ENCODE measurements at regions not wholly inside any gene's neighbourhood (a gene's known extent, or its start where the extent isn't known, plus 50 kb on each side); places are given as distances from the start of the nearest gene placed in this dataset.
A peak's percentile ranks its signal among the peaks of the same experiment; 100 is the strongest.

GRCh38 chr14:85315733-85316290 is 214.1 kb upstream of the FLRT2 start:
- ATAC-seq, result no peak
- H3K27ac Mint-ChIP-seq, result peak overlapping the region; percentile 39; the same call in 1 of the 2 replicates
- H3K9me2 ChIP-seq (ENCODE audit: insufficient read depth), result no peaks in the 10 kb centered on the region
- H3K4me2 ChIP-seq, result peak overlapping the region; percentile 16; the same call in 1 of the 2 replicates
- no peaks in the 10 kb centered on the region for H3K79me2 ChIP-seq (replicated peaks; ENCODE audit: insufficient read depth)
- no peak overlapping the region for H3K4me3 ChIP-seq
- no peaks in the 10 kb centered on the region for H3K27me3 ChIP-seq (ENCODE audit: insufficient read depth)
- no peak overlapping the region for H3K4me3 Mint-ChIP-seq
- H3K27ac ChIP-seq (ENCODE audit: low read depth), result no peak overlapping the region; the same call in 1 of the 2 replicates
- DNase-seq (ENCODE audit: low spot score), result peak; percentile 23
- H3K9me3 Mint-ChIP-seq, result no peaks in the 10 kb centered on the region
- H3K4me1 Mint-ChIP-seq, result peaks cover 26% of the 10 kb centered on the region
- H3F3A ChIP-seq (replicated peaks; ENCODE audit: low read depth), result no peaks in the 10 kb centered on the region
- H2AFZ ChIP-seq, result no peak overlapping the region
- no peaks in the 10 kb centered on the region for H4K20me1 ChIP-seq (replicated peaks; ENCODE audit: insufficient read depth)
- no peaks in the 10 kb centered on the region for H3K36me3 Mint-ChIP-seq (ENCODE audit: low read depth)
- H3K27me3 Mint-ChIP-seq (ENCODE audit: insufficient read depth, low read depth, poor library complexity), result no peaks in the 10 kb centered on the region
- peaks cover 14% of the 10 kb centered on the region; the same call in 1 of the 2 replicates for H3K4me1 ChIP-seq (ENCODE audit: insufficient read depth)
- no peak for TF ChIP-seq CREB1 (CRISPR knock-in tag; IDR thresholded peaks at IDR 0.05; ENCODE audit: low read depth)
- no peak for TF ChIP-seq REST (IDR thresholded peaks at IDR 0.05; ENCODE audit: unreplicated experiment)
- no peak for TF ChIP-seq ZNF331 (CRISPR knock-in tag; IDR thresholded peaks at IDR 0.05; ENCODE audit: low read depth)
- TF ChIP-seq STAT1 (IDR thresholded peaks at IDR 0.05; ENCODE audit: unreplicated experiment), result no peak
- no peak for TF ChIP-seq ZNF114 (CRISPR knock-in tag; IDR thresholded peaks at IDR 0.05)
- TF ChIP-seq EZH2 (IDR thresholded peaks at IDR 0.05; ENCODE audit: low read depth, unreplicated experiment), result no peak
- no peak for TF ChIP-seq ETS1 (IDR thresholded peaks at IDR 0.05)
- TF ChIP-seq POLR2AphosphoS5 (IDR thresholded peaks at IDR 0.05; ENCODE audit: low read depth), result no peak
- no peak for TF ChIP-seq NANOG (IDR thresholded peaks at IDR 0.05; ENCODE audit: borderline replicate concordance)
- H3K36me3 ChIP-seq (ENCODE audit: insufficient read depth), result no peaks in the 10 kb centered on the region

- Histone ChIP-seq H3K36me3 (ENCODE audit: insufficient read depth) (no peaks in the 10 kb centered on the region), H3K4me2 (no peak overlapping the region), H2AFZ (no peak overlapping the region), H3K9me2 (ENCODE audit: insufficient read depth) (no peaks in the 10 kb centered on the region), H3K4me1 (ENCODE audit: insufficient read depth) (peaks cover 14% of the 10 kb centered on the region; the same call in 1 of the 2 replicates), H3K79me2 (replicated peaks; ENCODE audit: insufficient read depth) (no peaks in the 10 kb centered on the region), H4K20me1 (replicated peaks; ENCODE audit: insufficient read depth) (no peaks in the 10 kb centered on the region), H3F3A (replicated peaks; ENCODE audit: low read depth) (no peaks in the 10 kb centered on the region), H3K27me3 (ENCODE audit: insufficient read depth) (no peaks in the 10 kb centered on the region), H3K4me3 (no peak overlapping the region), H3K27ac (ENCODE audit: low read depth) (no peak overlapping the region)
- H3K4me1 Mint-ChIP-seq, result peaks cover 23% of the 10 kb centered on the region
- no peak overlapping the region for H3K4me3 Mint-ChIP-seq
- no peak for DNase-seq (ENCODE audit: low spot score)
- H3K27ac Mint-ChIP-seq, result no peak overlapping the region
- no peak for ATAC-seq
- H3K9me3 Mint-ChIP-seq, result no peaks in the 10 kb centered on the region
- no peaks in the 10 kb centered on the region for H3K27me3 Mint-ChIP-seq (ENCODE audit: insufficient read depth, low read depth, poor library complexity)
- H3K36me3 Mint-ChIP-seq (ENCODE audit: low read depth), result no peaks in the 10 kb centered on the region
- TF ChIP-seq CREB1 (CRISPR knock-in tag; IDR thresholded peaks at IDR 0.05; ENCODE audit: low read depth) (no peak), ETS1 (IDR thresholded peaks at IDR 0.05) (no peak), NANOG (IDR thresholded peaks at IDR 0.05; ENCODE audit: borderline replicate concordance) (no peak)
Measured at GRCh38 chr14:85316701-85317410, 213.1 kb upstream of the FLRT2 start.

Data from GM23338 (cell line).